Calu3 (cell line): ENCODE measurements at regions not wholly inside any gene's neighbourhood (a gene's known extent, or its start where the extent isn't known, plus 50 kb on each side); places are given as distances from the start of the nearest gene placed in this dataset.

Experiments
- BruUV-seq: library from RNA; stranded (reverse); fragments of 400-500 nt; replicated peaks from 2 replicates; lab custom pipeline; 2021; lab: Mats Ljungman, UMichigan
- CTCF ChIA-PET: fragments of 300-600 bp; sonication (Branson Sonifier 250); formaldehyde crosslinking; loops from one replicate; lab custom pipeline; 2022; ENCODE audit warnings: antibody characterized with exemption; lab: Charles Lee
- DNase-seq: peaks from one replicate; pipeline ENCODE4 v3.0.0; 2022
- H3K27ac Mint-ChIP-seq: one replicate; pipeline ENCODE4 v1.8.0; 2022; ENCODE audit warnings: mixed read lengths; ENCODE audit not compliant: unreplicated experiment
- H3K27me3 Mint-ChIP-seq: one replicate; pipeline ENCODE4 v1.8.0; 2022; ENCODE audit warnings: mixed read lengths; ENCODE audit not compliant: unreplicated experiment
- H3K36me3 Mint-ChIP-seq: one replicate; pipeline ENCODE4 v1.8.0; 2022; ENCODE audit warnings: mild to moderate bottlenecking, moderate library complexity, mixed read lengths; ENCODE audit not compliant: insufficient read depth, unreplicated experiment
- H3K4me1 Mint-ChIP-seq: one replicate; pipeline ENCODE4 v1.8.0; 2022; ENCODE audit warnings: mild to moderate bottlenecking, low read depth, mixed read lengths; ENCODE audit not compliant: unreplicated experiment
- H3K4me3 Mint-ChIP-seq: one replicate; pipeline ENCODE4 v1.8.0; 2022; ENCODE audit warnings: mild to moderate bottlenecking, low read depth, moderate library complexity, mixed read lengths; ENCODE audit not compliant: unreplicated experiment
- H3K9me3 Mint-ChIP-seq: one replicate; pipeline ENCODE4 v1.8.0; 2022; ENCODE audit warnings: low read depth, mixed read lengths; ENCODE audit not compliant: unreplicated experiment
- CTCF ChIP-seq: fragments of 200-600 bp; IDR thresholded peaks from one replicate; pipeline ENCODE4 v1.8.0; 2022; ENCODE audit warnings: antibody characterized with exemption; ENCODE audit not compliant: unreplicated experiment
- intact Hi-C: fragments of 100-400 bp; cut with micrococcal nuclease; formaldehyde crosslinking; loops from one replicate; pipeline ENCODE4 v1.10.0; 2022; ENCODE audit not compliant: unreplicated experiment

GRCh38 chr4:135277068-135277979 is 1075.7 kb upstream of the PABPC4L start:
- TF ChIP-seq CTCF: no peak
- no TSS peak for BruUV-seq
- H3K4me1 Mint-ChIP-seq: no peaks in the 10 kb centered on the region
- H3K27me3 Mint-ChIP-seq: no peaks in the 10 kb centered on the region
- H3K9me3 Mint-ChIP-seq: no peaks in the 10 kb centered on the region
- no peak overlapping the region for H3K4me3 Mint-ChIP-seq
- DNase-seq: no peak
- no peak overlapping the region for H3K27ac Mint-ChIP-seq
- CTCF ChIA-PET: no interaction called here
- intact Hi-C loops: no loop called here
- H3K36me3 Mint-ChIP-seq: no peaks in the 10 kb centered on the region

- no peaks in the 10 kb centered on the region for H3K27me3 Mint-ChIP-seq
- H3K27ac Mint-ChIP-seq: no peak overlapping the region
- BruUV-seq: no TSS peak
- no peak overlapping the region for H3K4me3 Mint-ChIP-seq
- DNase-seq: no peak
- TF ChIP-seq CTCF: no peak
- no peaks in the 10 kb centered on the region for H3K4me1 Mint-ChIP-seq
- no peaks in the 10 kb centered on the region for H3K9me3 Mint-ChIP-seq
- intact Hi-C loops: no loop called here
- H3K36me3 Mint-ChIP-seq: no peaks in the 10 kb centered on the region
- CTCF ChIA-PET: no interaction called here
Measured at GRCh38 chr4:135274416-135274815, 1072.8 kb upstream of the PABPC4L start.

GRCh38 chr4:135269125-135269890 is 1067.7 kb upstream of the PABPC4L start:
- CTCF ChIA-PET: no interaction called here
- Mint-ChIP-seq H3K4me3 (no peak overlapping the region), H3K9me3 (no peaks in the 10 kb centered on the region), H3K27ac (no peak overlapping the region), H3K27me3 (no peaks in the 10 kb centered on the region), H3K36me3 (no peaks in the 10 kb centered on the region), H3K4me1 (no peaks in the 10 kb centered on the region)
- no peak for DNase-seq
- intact Hi-C loops: no loop called here
- no peak for TF ChIP-seq CTCF
- BruUV-seq: no TSS peak

- DNase-seq: no peak
- no peaks in the 10 kb centered on the region for H3K36me3 Mint-ChIP-seq
- no peak for TF ChIP-seq CTCF
- intact Hi-C loops: no loop called here
- no peaks in the 10 kb centered on the region for H3K4me1 Mint-ChIP-seq
- H3K27ac Mint-ChIP-seq: no peak overlapping the region
- CTCF ChIA-PET: no interaction called here
- BruUV-seq: no TSS peak
- H3K27me3 Mint-ChIP-seq: no peaks in the 10 kb centered on the region
- no peaks in the 10 kb centered on the region for H3K9me3 Mint-ChIP-seq
- H3K4me3 Mint-ChIP-seq: no peak overlapping the region
Measured at GRCh38 chr4:135268369-135268768, 1066.8 kb upstream of the PABPC4L start.
